NCI-H2196 (cell line): ENCODE measurements at regions not wholly inside any gene's neighbourhood (a gene's known extent, or its start where the extent isn't known, plus 50 kb on each side); places are given as distances from the start of the nearest gene placed in this dataset.

ENCODE experiments used
- DNase-seq: peaks from one replicate; lab custom pipeline; 2025; ENCODE audit not compliant: unreplicated experiment; lab: John Stamatoyannopoulos, UW

DNA sequence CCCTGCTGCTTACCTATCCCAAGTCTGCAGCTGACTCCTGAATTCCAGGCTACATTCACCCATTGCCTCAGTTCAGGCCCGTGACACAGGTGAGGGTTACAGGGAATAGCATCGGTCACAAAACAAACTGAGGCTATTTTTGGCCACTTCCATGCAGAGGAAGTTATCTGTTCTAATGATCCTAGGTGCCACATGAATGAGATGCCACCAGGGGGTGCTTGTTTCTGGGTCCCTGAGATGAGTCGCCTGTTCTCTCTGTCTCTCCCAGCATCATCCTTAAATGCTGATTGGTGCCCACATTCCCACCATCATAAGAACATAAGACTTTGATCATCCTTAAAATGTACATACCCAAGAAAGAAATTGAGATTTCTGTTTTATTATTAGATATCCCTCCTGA is 119.0 kb upstream of the CELF4 start:
- no peak for DNase-seq

GRCh38 chr18:37684183-37684582 is 118.6 kb upstream of the CELF4 start:
- no peak for DNase-seq

DNA sequence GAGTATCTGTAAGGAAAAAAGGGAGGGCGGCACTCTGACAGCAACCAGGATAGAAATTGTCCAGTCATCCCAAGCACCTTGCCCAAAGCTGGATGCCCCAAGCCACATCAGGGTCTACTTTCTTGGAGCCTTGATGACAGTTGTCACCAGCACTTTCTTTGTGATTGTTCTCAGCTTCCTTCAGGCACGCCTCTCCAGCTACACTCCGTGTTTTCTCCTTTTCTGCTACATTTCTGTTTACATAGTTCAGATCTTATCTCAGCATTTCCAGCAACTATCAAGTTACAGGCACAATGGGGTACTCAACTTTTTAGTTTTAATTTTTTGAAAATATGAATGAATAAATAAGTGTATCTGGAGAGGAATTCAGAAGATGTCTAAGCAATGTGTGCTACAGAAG is 115.3 kb upstream of the CELF4 start:
- no peak for DNase-seq

- DNase-seq, result no peak
Measured at GRCh38 chr18:37676276-37676675, 110.7 kb upstream of the CELF4 start.

DNA sequence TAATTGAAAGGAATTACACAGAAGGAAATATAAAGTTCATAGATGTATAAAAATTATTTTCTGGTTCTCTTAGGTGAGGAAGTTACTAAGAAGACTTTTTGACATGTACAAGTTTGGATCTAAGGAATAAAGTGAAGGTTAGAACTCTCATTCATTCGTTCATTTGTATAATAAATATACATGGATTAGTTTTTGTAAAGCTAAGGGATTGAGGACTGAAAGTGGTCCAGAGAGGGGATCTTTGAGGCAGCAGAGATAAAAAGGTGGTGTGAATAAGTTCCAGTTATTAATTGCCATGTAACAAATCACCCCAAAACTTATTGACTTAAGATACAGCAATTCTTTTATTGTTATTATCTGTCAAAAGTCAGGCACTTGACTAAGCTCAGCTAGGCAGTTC is 110.1 kb upstream of the CELF4 start:
- no peak for DNase-seq

- DNase-seq, result no peak
Measured at GRCh38 chr18:37674570-37674969, 109.0 kb upstream of the CELF4 start.

DNA sequence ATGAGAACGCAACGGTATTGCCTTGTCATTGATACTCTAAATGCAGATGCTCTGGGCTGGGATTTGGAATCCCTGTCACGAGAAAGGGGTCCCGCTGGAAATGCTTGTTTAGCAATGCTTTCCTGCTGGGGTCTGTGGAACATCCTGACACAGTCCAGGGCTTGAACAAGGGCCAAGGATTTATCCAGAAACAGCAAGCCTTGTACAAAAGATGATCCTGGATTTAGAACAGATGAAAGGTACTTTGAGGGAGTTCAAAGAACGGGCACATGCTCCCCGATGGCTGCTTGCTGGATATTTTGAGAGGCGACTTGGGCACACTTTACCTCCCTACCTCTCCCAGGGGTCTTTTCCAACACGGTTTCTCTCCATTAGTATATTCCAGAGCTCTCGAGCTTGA is 108.1 kb upstream of the CELF4 start:
- DNase-seq, result no peak

- no peak for DNase-seq
Measured at GRCh38 chr18:37672932-37673595, 107.5 kb upstream of the CELF4 start.

- no peak for DNase-seq
Measured at GRCh38 chr18:37672001-37672400, 106.4 kb upstream of the CELF4 start.

- DNase-seq, result no peak
Measured at GRCh38 chr18:37671530-37671929, 105.9 kb upstream of the CELF4 start.

GRCh38 chr18:37671119-37671518 is 105.5 kb upstream of the CELF4 start:
- no peak for DNase-seq

GRCh38 chr18:37669991-37670534 is 104.5 kb upstream of the CELF4 start:
- no peak for DNase-seq

GRCh38 chr18:37668971-37669747 is 103.6 kb upstream of the CELF4 start:
- DNase-seq, result peak; percentile 2

DNA sequence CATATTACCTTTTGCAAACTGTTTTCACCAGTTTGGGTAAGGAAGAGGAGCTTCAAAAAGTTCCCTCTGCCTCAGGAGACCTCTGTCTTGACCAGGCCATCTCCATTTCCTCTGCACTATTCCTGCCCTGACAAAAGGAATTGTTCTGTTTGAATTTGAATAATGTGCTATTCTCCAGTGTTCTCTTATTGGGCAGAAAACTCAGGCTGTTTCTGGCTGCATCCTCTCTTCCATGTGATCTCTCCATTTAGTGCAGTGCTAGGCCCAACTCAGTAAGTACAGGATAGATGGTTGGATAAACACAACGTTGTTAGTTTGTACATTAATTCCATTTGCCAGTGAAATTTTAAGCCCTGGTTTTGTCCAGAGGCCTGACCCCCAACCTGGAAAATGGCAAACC is 102.2 kb upstream of the CELF4 start:
- no peak for DNase-seq

DNA sequence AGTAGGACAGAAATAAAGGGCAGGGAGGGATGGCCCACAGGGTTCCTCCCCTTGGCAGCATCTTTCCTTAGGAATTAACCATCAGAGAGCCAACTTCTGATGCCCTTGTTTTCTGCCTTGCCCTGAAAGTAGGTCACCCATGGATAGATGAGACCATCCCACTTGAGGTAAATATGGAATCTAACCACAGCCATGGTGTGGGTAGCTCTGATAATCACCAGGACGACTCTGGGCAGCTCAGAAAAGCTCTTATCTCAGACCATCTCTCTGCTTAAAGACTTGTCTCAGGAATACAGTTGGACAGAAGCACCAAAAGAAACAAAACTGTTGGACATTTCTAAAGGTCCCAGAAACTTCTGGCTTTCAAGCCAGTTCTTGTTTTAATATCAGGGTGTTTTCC is 101.4 kb upstream of the CELF4 start:
- DNase-seq, result no peak

DNA sequence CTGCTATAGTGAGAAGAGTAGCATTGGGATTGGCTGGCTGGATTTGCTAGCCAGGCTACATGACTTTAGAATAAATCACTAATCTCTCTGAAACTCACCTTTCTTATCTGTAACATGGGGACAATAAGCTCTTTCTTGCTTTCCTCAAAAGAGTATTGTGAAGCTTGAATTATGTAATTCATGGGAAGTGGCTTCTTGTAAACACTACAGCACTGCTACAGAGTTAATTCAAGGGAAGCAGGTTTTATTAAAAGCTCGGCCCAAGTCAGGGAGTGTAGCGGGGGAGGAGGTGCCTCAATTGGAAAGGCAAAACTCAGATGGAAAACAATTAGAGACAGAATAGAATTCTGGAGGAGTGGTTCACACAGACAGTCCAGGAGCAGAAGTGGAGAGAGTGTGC is 100.9 kb upstream of the CELF4 start:
- DNase-seq, result no peak

GRCh38 chr18:37665346-37665745 is 99.7 kb upstream of the CELF4 start:
- no peak for DNase-seq

- no peak for DNase-seq
Measured at GRCh38 chr18:37663446-37663845, 97.8 kb upstream of the CELF4 start.

- DNase-seq, result no peak
Measured at GRCh38 chr18:37662546-37663339, 97.1 kb upstream of the CELF4 start.

DNA sequence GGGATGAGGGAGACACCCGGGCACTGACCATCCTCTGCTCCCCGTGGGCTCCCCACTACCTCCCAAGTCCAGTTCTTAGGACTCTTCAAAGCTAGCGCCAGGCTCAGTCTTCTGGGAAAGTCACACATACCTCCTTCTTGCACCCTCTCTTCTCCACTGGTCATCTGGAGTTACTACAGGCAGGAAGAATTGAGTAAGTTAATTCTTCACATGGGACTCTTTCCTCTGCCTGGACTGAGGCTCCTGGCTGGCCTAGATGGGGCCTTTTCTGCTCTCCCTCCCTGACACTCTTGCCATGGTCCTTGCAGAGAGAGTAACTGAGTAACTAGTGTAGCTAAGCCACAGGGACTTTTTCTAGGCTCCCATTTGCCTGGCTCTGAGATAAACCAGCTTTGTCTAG is 96.5 kb upstream of the CELF4 start:
- no peak for DNase-seq

DNA sequence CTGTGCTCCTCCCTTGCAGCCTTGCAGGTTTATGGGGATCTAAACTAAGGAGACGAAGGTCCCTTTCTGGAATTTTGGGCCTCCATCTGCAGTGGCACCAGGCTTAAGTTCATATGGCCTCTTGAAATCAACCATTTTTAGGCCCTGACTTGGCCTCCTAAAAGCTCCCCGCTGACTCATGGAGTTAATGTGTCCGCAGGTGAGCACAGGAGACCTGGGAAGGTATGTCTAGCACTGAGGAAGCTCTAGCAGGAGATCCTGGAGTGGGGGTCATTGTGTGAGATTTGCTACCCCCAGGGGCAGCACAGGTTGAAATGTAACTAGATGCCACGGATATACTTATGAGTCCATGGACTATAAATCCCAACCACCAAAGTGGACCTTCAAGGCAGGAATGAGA is 95.9 kb upstream of the CELF4 start:
- no peak for DNase-seq

DNA sequence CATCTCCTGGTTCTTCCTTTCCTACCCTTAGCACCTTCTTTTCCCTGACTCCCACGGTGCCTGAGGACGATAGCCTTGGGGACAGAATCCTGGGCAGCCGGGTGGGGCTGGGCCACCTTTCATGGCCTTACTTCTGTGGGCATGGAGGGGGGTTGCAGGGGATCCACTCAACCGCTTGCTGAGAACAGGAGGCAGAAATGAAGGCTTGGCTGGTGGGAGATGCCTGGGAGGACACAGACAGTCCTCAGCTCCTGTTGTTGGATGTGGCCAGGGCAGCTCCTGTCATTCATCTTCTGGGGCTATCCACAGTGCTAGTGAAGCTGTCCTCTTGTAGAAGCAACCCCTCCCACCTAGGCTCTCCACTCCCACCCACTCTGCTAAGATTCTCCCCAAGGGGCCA is 95.5 kb upstream of the CELF4 start:
- no peak for DNase-seq
